ENCODE measurements at regions not wholly inside any gene's neighbourhood (a gene's known extent, or its start where the extent isn't known, plus 50 kb on each side); places are given as distances from the start of the nearest gene placed in this dataset.

DNA sequence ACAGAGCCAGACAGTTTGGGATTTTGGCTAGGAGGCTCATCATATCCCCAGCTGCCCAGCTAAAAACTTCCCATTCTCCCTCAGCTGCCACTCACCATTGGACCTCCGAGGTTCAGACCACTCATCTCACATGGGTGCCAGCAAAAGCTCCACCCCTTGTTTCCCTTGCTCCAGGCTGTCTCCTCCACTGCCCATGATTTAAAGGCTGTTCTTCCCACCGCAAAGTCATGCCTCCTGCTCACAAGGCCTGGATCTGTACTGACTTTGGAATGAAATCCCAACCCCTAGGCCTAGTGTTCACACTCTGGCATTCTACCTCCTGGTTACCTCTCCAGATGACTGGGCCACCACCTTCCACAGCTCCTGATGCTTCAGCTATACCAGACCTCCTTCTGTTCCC, 142.2 kb upstream of the EOLA2 start:
- TF ChIP-seq EZH2phosphoT487 (IDR thresholded peaks at IDR 0.05; ENCODE audit: insufficient read depth, low read depth) (no peak), EZH2 (IDR thresholded peaks at IDR 0.05; ENCODE audit: insufficient read depth, poor library complexity, severe bottlenecking) (no peak)
- no peak overlapping the region for H3K4me3 ChIP-seq
- WGBS, 2 experiments (ENCODE audit: low coverage in 1 of 2, low lambda C conversion rate in 2 of 2, missing lambda C conversion rate in 2 of 2) = 69 to 75% methylated on average over 2 of the region's 2 CpGs
- H3K9me3 ChIP-seq (ENCODE audit: low read depth) = no peaks in the 10 kb centered on the region
- no peaks in the 10 kb centered on the region for H4K20me1 ChIP-seq (ENCODE audit: insufficient read depth)
- H3K4me1 ChIP-seq (ENCODE audit: insufficient read depth) = peaks cover 18% of the 10 kb centered on the region
- peaks cover 15% of the 10 kb centered on the region for H3F3A ChIP-seq (ENCODE audit: insufficient read depth)
- no peaks in the 10 kb centered on the region for H3K9me2 ChIP-seq (ENCODE audit: insufficient read depth)
- no peak overlapping the region for H2AFZ ChIP-seq
- no peaks in the 10 kb centered on the region for H3K36me3 ChIP-seq (ENCODE audit: low read depth)
- H3K9ac ChIP-seq = no peak overlapping the region
- H3K4me2 ChIP-seq (ENCODE audit: unreplicated experiment) = no peak overlapping the region
- no peak for DNase-seq
- H3K27me3 ChIP-seq (replicated peaks; ENCODE audit: insufficient read depth) = no peaks in the 10 kb centered on the region
- no peak overlapping the region for H3K27ac ChIP-seq
- no peaks in the 10 kb centered on the region for H3K79me2 ChIP-seq (ENCODE audit: insufficient read depth)
- in situ Hi-C loops (cut with MboI) = no loop called here

DNA sequence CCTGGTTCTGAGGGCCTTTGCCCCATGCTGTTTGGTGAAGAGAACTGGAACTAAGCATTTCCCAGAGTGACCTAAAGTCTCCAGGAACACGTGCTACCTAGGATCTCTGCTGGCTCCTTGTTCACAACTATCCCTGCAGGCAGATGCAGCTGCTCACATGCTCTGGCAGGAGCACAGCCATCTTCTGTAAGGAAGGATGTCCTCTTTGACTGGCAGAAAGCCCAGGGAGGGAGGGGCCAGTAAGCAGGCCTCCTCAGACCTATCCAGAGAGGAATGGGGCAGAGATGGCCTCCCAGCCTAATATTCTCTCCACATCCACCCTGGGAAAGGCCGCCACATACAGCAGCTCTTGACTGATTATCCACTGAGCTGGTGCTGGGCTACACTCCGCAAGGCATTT, 142.8 kb upstream of the EOLA2 start:
- Histone ChIP-seq H3K27ac (no peak overlapping the region), H4K20me1 (ENCODE audit: insufficient read depth) (no peaks in the 10 kb centered on the region), H3K36me3 (ENCODE audit: low read depth) (no peaks in the 10 kb centered on the region), H3K4me2 (ENCODE audit: unreplicated experiment) (no peak overlapping the region), H3F3A (ENCODE audit: insufficient read depth) (peaks cover 20% of the 10 kb centered on the region), H3K79me2 (ENCODE audit: insufficient read depth) (no peaks in the 10 kb centered on the region), H3K27me3 (replicated peaks; ENCODE audit: insufficient read depth) (no peaks in the 10 kb centered on the region), H3K4me3 (no peak overlapping the region), H3K4me1 (ENCODE audit: insufficient read depth) (peaks cover 24% of the 10 kb centered on the region), H3K9me2 (ENCODE audit: insufficient read depth) (no peaks in the 10 kb centered on the region), H2AFZ (no peak overlapping the region), H3K9ac (no peak overlapping the region), H3K9me3 (ENCODE audit: low read depth) (no peaks in the 10 kb centered on the region)
- WGBS, 2 experiments (ENCODE audit: low coverage in 1 of 2, low lambda C conversion rate in 2 of 2, missing lambda C conversion rate in 2 of 2) = 92 to 93% methylated on average over 3 of the region's 3 CpGs
- no peak for TF ChIP-seq EZH2 (IDR thresholded peaks at IDR 0.05; ENCODE audit: insufficient read depth, poor library complexity, severe bottlenecking)
- no peak for TF ChIP-seq EZH2phosphoT487 (IDR thresholded peaks at IDR 0.05; ENCODE audit: insufficient read depth, low read depth)
- in situ Hi-C loops (cut with MboI) = no loop called here
- DNase-seq = no peak

GRCh38 chrX:150084496-150085229, 146.4 kb upstream of the EOLA2 start:
- H3K4me2 ChIP-seq (ENCODE audit: unreplicated experiment) = peak overlapping the region; percentile 61
- peak; percentile 62 for DNase-seq

GRCh38 chrX:150085881-150086280, 147.6 kb upstream of the EOLA2 start:
- peaks cover 35% of the 10 kb centered on the region for H3K4me1 ChIP-seq (ENCODE audit: insufficient read depth)
- TF ChIP-seq EZH2 (IDR thresholded peaks at IDR 0.05; ENCODE audit: insufficient read depth, poor library complexity, severe bottlenecking) (no peak), EZH2phosphoT487 (IDR thresholded peaks at IDR 0.05; ENCODE audit: insufficient read depth, low read depth) (no peak)
- no peak overlapping the region for H3K4me2 ChIP-seq (ENCODE audit: unreplicated experiment)

More at GRCh38 chrX:150084496-150085229, 146.4 kb upstream of the EOLA2 start:
- Histone ChIP-seq H3K27me3 (replicated peaks; ENCODE audit: insufficient read depth) (no peaks in the 10 kb centered on the region), H3K4me3 (0 out of 2 replicates have a peak overlapping the region, but pooled peaks have one; percentile 40), H3K27ac (peak overlapping the region; percentile 72), H3K4me1 (ENCODE audit: insufficient read depth) (peaks cover 35% of the 10 kb centered on the region), H3K9me2 (ENCODE audit: insufficient read depth) (no peaks in the 10 kb centered on the region), H3K9ac (peak overlapping the region; percentile 33; the same call in 1 of the 2 replicates), H3F3A (ENCODE audit: insufficient read depth) (peaks cover 23% of the 10 kb centered on the region), H2AFZ (no peak overlapping the region), H3K79me2 (ENCODE audit: insufficient read depth) (no peaks in the 10 kb centered on the region), H3K9me3 (ENCODE audit: low read depth) (no peaks in the 10 kb centered on the region), H3K36me3 (ENCODE audit: low read depth) (no peaks in the 10 kb centered on the region), H4K20me1 (ENCODE audit: insufficient read depth) (no peaks in the 10 kb centered on the region)
- in situ Hi-C loops (cut with MboI) = no loop called here
- 26 to 33% methylated on average over 4 to 5 of the region's 5 CpGs for WGBS, 2 experiments (ENCODE audit: low coverage in 1 of 2, low lambda C conversion rate in 2 of 2, missing lambda C conversion rate in 2 of 2)
- no peak for TF ChIP-seq EZH2 (IDR thresholded peaks at IDR 0.05; ENCODE audit: insufficient read depth, poor library complexity, severe bottlenecking)
- no peak for TF ChIP-seq EZH2phosphoT487 (IDR thresholded peaks at IDR 0.05; ENCODE audit: insufficient read depth, low read depth)

More at GRCh38 chrX:150085881-150086280, 147.6 kb upstream of the EOLA2 start:
- Histone ChIP-seq H3K9me3 (ENCODE audit: low read depth) (no peaks in the 10 kb centered on the region), H2AFZ (no peak overlapping the region), H3K27ac (peak overlapping the region; percentile 72; the same call in 1 of the 2 replicates), H3K36me3 (ENCODE audit: low read depth) (no peaks in the 10 kb centered on the region), H3K9ac (no peak overlapping the region), H3K9me2 (ENCODE audit: insufficient read depth) (no peaks in the 10 kb centered on the region), H3K79me2 (ENCODE audit: insufficient read depth) (no peaks in the 10 kb centered on the region), H4K20me1 (ENCODE audit: insufficient read depth) (no peaks in the 10 kb centered on the region), H3K4me3 (no peak overlapping the region), H3F3A (ENCODE audit: insufficient read depth) (peaks cover 23% of the 10 kb centered on the region), H3K27me3 (replicated peaks; ENCODE audit: insufficient read depth) (no peaks in the 10 kb centered on the region)
- in situ Hi-C loops (cut with MboI) = no loop called here
- peak; percentile 51 for DNase-seq
- WGBS, 2 experiments (ENCODE audit: low coverage in 1 of 2, low lambda C conversion rate in 2 of 2, missing lambda C conversion rate in 2 of 2) = 83 to 87% methylated on average over 1 of the region's 1 CpG
